OCI-LY7 (cell line): ENCODE measurements at regions not wholly inside any gene's neighbourhood (a gene's known extent, or its start where the extent isn't known, plus 50 kb on each side); places are given as distances from the start of the nearest gene placed in this dataset.

Experiments
- CTCF ChIP-seq: fragments of 200-600 bp; sonication (generic); conservative IDR thresholded peaks from 2 replicates; pipeline ENCODE4 v1.5.1; 2014; ENCODE audit warnings: mild to moderate bottlenecking, antibody characterized with exemption, low read length, moderate library complexity, mixed read lengths
- EZH2phosphoT487 ChIP-seq: fragments of 200-600 bp; sonication (generic); IDR thresholded peaks from 2 replicates; pipeline ENCODE4 v1.6.1; 2018; ENCODE audit warnings: low read depth, borderline replicate concordance, mild to moderate bottlenecking, mixed run types, antibody characterized with exemption, low read length, moderate library complexity, mixed read lengths

- TF ChIP-seq CTCF (no peak), EZH2phosphoT487 (no peak)
Measured at GRCh38 chr16:72278301-72278700, 106.3 kb upstream of the PMFBP1 start.
